WTC11 (cell line): ENCODE measurements at regions not wholly inside any gene's neighbourhood (a gene's known extent, or its start where the extent isn't known, plus 50 kb on each side); places are given as distances from the start of the nearest gene placed in this dataset.

Experiments
- ATAC-seq: fragments of 200-7000 bp; cut with Tn5 transposase; 2 replicates; pipeline ENCODE4 v1.10.0; 2021; ENCODE audit warnings: mild to moderate bottlenecking, moderate library complexity
- CTCF ChIA-PET: fragments of 300-600 bp; sonication (Branson Sonifier 250); formaldehyde crosslinking; loops from one replicate; lab custom pipeline; 2021; ENCODE audit warnings: antibody characterized with exemption; lab: Charles Lee
- POLR2A ChIA-PET: fragments of 350-600 bp; sonication (Branson Sonifier 250); formaldehyde crosslinking; loops from one replicate; lab custom pipeline; 2021; ENCODE audit warnings: antibody characterized with exemption; lab: Charles Lee
- DNase-seq: peaks from one replicate; pipeline ENCODE4 v3.0.0; 2021; ENCODE audit warnings: low spot score
- H3K27ac Mint-ChIP-seq: 2 replicates; pipeline ENCODE4 v1.8.0; 2021; ENCODE audit warnings: mixed read lengths
- H3K27me3 Mint-ChIP-seq: 2 replicates; pipeline ENCODE4 v1.8.0; 2021; ENCODE audit warnings: low read depth, mild to moderate bottlenecking, moderate library complexity, mixed read lengths
- H3K36me3 Mint-ChIP-seq: 2 replicates; pipeline ENCODE4 v1.8.0; 2021; ENCODE audit warnings: mixed read lengths
- H3K4me1 Mint-ChIP-seq: 2 replicates; pipeline ENCODE4 v1.8.0; 2022; ENCODE audit warnings: mixed read lengths
- H3K4me3 Mint-ChIP-seq: 2 replicates; pipeline ENCODE4 v1.8.0; 2021; ENCODE audit warnings: mild to moderate bottlenecking, moderate library complexity, mixed read lengths
- H3K9me3 Mint-ChIP-seq: 2 replicates; pipeline ENCODE4 v1.8.0; 2021; ENCODE audit warnings: mixed read lengths
- E2F1 ChIP-seq: sonication (generic); formaldehyde crosslinking; IDR thresholded peaks from 2 replicates; pipeline ENCODE4 v1.8.0; 2022; ENCODE audit warnings: mild to moderate bottlenecking, missing genetic modification reagents
- GTF2I ChIP-seq: fragments of 250-450 bp; sonication (Bioruptor Pico); conservative IDR thresholded peaks from 2 replicates; pipeline ENCODE4 v1.4.0; 2021; ENCODE audit warnings: mild to moderate bottlenecking
- JAZF1 ChIP-seq: fragments of 250-450 bp; sonication (Bioruptor Pico); IDR thresholded peaks from 2 replicates; pipeline ENCODE4 v1.9.0; 2021; ENCODE audit warnings: moderate library complexity, mild to moderate bottlenecking, inconsistent platforms
- NFATC4 ChIP-seq: fragments of 250-450 bp; sonication (Bioruptor Pico); IDR thresholded peaks from 2 replicates; pipeline ENCODE4 v1.9.0; 2021; ENCODE audit warnings: mild to moderate bottlenecking
- NR2C2 ChIP-seq: sonication (generic); formaldehyde crosslinking; IDR thresholded peaks from 2 replicates; pipeline ENCODE4 v1.8.0; 2022; ENCODE audit warnings: mild to moderate bottlenecking, missing genetic modification reagents
- NR3C1 ChIP-seq: sonication (generic); formaldehyde crosslinking; conservative IDR thresholded peaks from 2 replicates; pipeline ENCODE4 v1.8.1; 2023; ENCODE audit warnings: low read depth, mild to moderate bottlenecking, missing genetic modification reagents
- PREB ChIP-seq: sonication (generic); formaldehyde crosslinking; IDR thresholded peaks from 2 replicates; pipeline ENCODE4 v1.8.1; 2022; ENCODE audit warnings: mild to moderate bottlenecking, missing genetic modification reagents, moderate library complexity, borderline replicate concordance
- SMAD3 ChIP-seq: sonication (generic); formaldehyde crosslinking; IDR thresholded peaks from 2 replicates; pipeline ENCODE4 v1.8.0; 2022; ENCODE audit warnings: missing genetic modification reagents, mild to moderate bottlenecking, borderline replicate concordance
- TP53 ChIP-seq: sonication (generic); formaldehyde crosslinking; IDR thresholded peaks from 2 replicates; pipeline ENCODE4 v1.8.1; 2023; ENCODE audit warnings: mild to moderate bottlenecking, missing genetic modification reagents
- ZNF281 ChIP-seq: sonication (generic); formaldehyde crosslinking; IDR thresholded peaks from 2 replicates; pipeline ENCODE4 v1.8.0; 2023; ENCODE audit warnings: mild to moderate bottlenecking, missing genetic modification reagents
- ZNF317 ChIP-seq: sonication (generic); formaldehyde crosslinking; IDR thresholded peaks from 2 replicates; pipeline ENCODE4 v1.8.1; 2023; ENCODE audit warnings: low read depth, mild to moderate bottlenecking, moderate library complexity, missing genetic modification reagents, borderline replicate concordance
- ZNF416 ChIP-seq: fragments of 250-450 bp; sonication (Bioruptor Pico); IDR thresholded peaks from 2 replicates; pipeline ENCODE4 v1.9.0; 2021; ENCODE audit warnings: mild to moderate bottlenecking, inconsistent platforms
- ZNF423 ChIP-seq: fragments of 250-450 bp; sonication (Bioruptor Pico); IDR thresholded peaks from 2 replicates; pipeline ENCODE4 v2.1.2; 2022; ENCODE audit warnings: mild to moderate bottlenecking, moderate library complexity
- ZNF671 ChIP-seq: fragments of 250-450 bp; sonication (Bioruptor Pico); IDR thresholded peaks from 2 replicates; pipeline ENCODE4 v1.8.0; 2021; ENCODE audit warnings: mild to moderate bottlenecking
- TF ChIP-seq, protein P1 (sequence below): sonication (generic); formaldehyde crosslinking; IDR thresholded peaks from 2 replicates; pipeline ENCODE4 v1.8.1; 2023; ENCODE audit warnings: mild to moderate bottlenecking, missing genetic modification reagents, moderate library complexity
- TF ChIP-seq, protein P2 (sequence below): sonication (generic); formaldehyde crosslinking; IDR thresholded peaks from 2 replicates; pipeline ENCODE4 v1.8.1; 2023; ENCODE audit warnings: mild to moderate bottlenecking, missing genetic modification reagents, borderline replicate concordance
- TF ChIP-seq, protein P3 (sequence below): sonication (generic); formaldehyde crosslinking; IDR thresholded peaks from 2 replicates; pipeline ENCODE4 v1.8.0; 2022; ENCODE audit warnings: mild to moderate bottlenecking, missing genetic modification reagents
- TF ChIP-seq, protein P4 (sequence below): fragments of 250-450 bp; sonication (Bioruptor Pico); IDR thresholded peaks from 2 replicates; pipeline ENCODE4 v1.9.0; 2021; ENCODE audit warnings: moderate library complexity, mild to moderate bottlenecking, inconsistent platforms, borderline replicate concordance

GRCh38 chr2:196431076-196431475 is 208.4 kb upstream of the CCDC150 start:
- Mint-ChIP-seq H3K36me3 (no peaks in the 10 kb centered on the region), H3K27ac (no peak overlapping the region), H3K27me3 (no peaks in the 10 kb centered on the region), H3K9me3 (no peaks in the 10 kb centered on the region), H3K4me3 (no peak overlapping the region), H3K4me1 (no peaks in the 10 kb centered on the region; the same call in 1 of the 2 replicates)
- ATAC-seq (no peak), DNase-seq (no peak)
- ChIA-PET POLR2A (no interaction called here), CTCF (interaction anchor here (1.2 kb wide), 1 partner anchor 23 kb away, joined by 4 read pairs; no protein-coding TSS in a partner anchor)
- TF ChIP-seq NFATC4 (CRISPR knock-in tag), result no peak
- no peak for TF ChIP-seq ZNF423 (CRISPR knock-in tag)
- TF ChIP-seq ZNF671 (CRISPR knock-in tag), result no peak
- TF ChIP-seq E2F1 (CRISPR knock-in tag), result no peak
- no peak for TF ChIP-seq ZNF416 (CRISPR knock-in tag)
- TF ChIP-seq, protein P1, sequence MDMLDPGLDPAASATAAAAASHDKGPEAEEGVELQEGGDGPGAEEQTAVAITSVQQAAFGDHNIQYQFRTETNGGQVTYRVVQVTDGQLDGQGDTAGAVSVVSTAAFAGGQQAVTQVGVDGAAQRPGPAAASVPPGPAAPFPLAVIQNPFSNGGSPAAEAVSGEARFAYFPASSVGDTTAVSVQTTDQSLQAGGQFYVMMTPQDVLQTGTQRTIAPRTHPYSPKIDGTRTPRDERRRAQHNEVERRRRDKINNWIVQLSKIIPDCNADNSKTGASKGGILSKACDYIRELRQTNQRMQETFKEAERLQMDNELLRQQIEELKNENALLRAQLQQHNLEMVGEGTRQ, result no peak
- TF ChIP-seq NR2C2, result no peak
- TF ChIP-seq, protein P2, sequence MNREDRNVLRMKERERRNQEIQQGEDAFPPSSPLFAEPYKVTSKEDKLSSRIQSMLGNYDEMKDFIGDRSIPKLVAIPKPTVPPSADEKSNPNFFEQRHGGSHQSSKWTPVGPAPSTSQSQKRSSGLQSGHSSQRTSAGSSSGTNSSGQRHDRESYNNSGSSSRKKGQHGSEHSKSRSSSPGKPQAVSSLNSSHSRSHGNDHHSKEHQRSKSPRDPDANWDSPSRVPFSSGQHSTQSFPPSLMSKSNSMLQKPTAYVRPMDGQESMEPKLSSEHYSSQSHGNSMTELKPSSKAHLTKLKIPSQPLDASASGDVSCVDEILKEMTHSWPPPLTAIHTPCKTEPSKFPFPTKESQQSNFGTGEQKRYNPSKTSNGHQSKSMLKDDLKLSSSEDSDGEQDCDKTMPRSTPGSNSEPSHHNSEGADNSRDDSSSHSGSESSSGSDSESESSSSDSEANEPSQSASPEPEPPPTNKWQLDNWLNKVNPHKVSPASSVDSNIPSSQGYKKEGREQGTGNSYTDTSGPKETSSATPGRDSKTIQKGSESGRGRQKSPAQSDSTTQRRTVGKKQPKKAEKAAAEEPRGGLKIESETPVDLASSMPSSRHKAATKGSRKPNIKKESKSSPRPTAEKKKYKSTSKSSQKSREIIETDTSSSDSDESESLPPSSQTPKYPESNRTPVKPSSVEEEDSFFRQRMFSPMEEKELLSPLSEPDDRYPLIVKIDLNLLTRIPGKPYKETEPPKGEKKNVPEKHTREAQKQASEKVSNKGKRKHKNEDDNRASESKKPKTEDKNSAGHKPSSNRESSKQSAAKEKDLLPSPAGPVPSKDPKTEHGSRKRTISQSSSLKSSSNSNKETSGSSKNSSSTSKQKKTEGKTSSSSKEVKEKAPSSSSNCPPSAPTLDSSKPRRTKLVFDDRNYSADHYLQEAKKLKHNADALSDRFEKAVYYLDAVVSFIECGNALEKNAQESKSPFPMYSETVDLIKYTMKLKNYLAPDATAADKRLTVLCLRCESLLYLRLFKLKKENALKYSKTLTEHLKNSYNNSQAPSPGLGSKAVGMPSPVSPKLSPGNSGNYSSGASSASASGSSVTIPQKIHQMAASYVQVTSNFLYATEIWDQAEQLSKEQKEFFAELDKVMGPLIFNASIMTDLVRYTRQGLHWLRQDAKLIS (CRISPR knock-in tag), result no peak
- no peak for TF ChIP-seq JAZF1 (CRISPR knock-in tag)
- TF ChIP-seq GTF2I (CRISPR knock-in tag), result no peak
- TF ChIP-seq NR3C1, result no peak
- TF ChIP-seq ZNF317 (CRISPR knock-in tag), result no peak
- TF ChIP-seq PREB (CRISPR knock-in tag), result no peak
- TF ChIP-seq, protein P3, sequence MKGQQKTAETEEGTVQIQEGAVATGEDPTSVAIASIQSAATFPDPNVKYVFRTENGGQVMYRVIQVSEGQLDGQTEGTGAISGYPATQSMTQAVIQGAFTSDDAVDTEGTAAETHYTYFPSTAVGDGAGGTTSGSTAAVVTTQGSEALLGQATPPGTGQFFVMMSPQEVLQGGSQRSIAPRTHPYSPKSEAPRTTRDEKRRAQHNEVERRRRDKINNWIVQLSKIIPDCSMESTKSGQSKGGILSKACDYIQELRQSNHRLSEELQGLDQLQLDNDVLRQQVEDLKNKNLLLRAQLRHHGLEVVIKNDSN (CRISPR knock-in tag), result no peak
- TF ChIP-seq, protein P4, sequence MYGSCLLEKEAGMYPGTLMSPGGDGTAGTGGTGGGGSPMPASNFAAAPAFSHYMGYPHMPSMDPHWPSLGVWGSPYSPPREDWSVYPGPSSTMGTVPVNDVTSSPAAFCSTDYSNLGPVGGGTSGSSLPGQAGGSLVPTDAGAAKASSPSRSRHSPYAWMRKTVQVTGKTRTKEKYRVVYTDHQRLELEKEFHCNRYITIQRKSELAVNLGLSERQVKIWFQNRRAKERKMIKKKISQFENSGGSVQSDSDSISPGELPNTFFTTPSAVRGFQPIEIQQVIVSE, result no peak
- no peak for TF ChIP-seq SMAD3 (CRISPR knock-in tag)

- POLR2A ChIA-PET, result no interaction called here
Observed at GRCh38 chr2:196431957-196432356, 207.6 kb upstream of the CCDC150 start.

More at GRCh38 chr2:196431957-196432356, 207.6 kb upstream of the CCDC150 start:
- DNase-seq (peak; percentile 46), ATAC-seq (peak; percentile 98)
- Mint-ChIP-seq H3K4me3 (no peak overlapping the region), H3K9me3 (no peaks in the 10 kb centered on the region), H3K27me3 (no peaks in the 10 kb centered on the region), H3K36me3 (no peaks in the 10 kb centered on the region), H3K27ac (no peak overlapping the region), H3K4me1 (no peaks in the 10 kb centered on the region; the same call in 1 of the 2 replicates)
- CTCF ChIA-PET, result interaction anchor here (1.2 to 2.8 kb wide), 2 partner anchors 22 kb away, joined by 4 to 12 read pairs; no protein-coding TSS in a partner anchor
- TF ChIP-seq TP53 (no peak), ZNF281 (no peak)
- TF ChIP-seq, all 79 proteins: peak for 0
